ENCODE measurements at regions not wholly inside any gene's neighbourhood (a gene's known extent, or its start where the extent isn't known, plus 50 kb on each side); places are given as distances from the start of the nearest gene placed in this dataset.

DNA sequence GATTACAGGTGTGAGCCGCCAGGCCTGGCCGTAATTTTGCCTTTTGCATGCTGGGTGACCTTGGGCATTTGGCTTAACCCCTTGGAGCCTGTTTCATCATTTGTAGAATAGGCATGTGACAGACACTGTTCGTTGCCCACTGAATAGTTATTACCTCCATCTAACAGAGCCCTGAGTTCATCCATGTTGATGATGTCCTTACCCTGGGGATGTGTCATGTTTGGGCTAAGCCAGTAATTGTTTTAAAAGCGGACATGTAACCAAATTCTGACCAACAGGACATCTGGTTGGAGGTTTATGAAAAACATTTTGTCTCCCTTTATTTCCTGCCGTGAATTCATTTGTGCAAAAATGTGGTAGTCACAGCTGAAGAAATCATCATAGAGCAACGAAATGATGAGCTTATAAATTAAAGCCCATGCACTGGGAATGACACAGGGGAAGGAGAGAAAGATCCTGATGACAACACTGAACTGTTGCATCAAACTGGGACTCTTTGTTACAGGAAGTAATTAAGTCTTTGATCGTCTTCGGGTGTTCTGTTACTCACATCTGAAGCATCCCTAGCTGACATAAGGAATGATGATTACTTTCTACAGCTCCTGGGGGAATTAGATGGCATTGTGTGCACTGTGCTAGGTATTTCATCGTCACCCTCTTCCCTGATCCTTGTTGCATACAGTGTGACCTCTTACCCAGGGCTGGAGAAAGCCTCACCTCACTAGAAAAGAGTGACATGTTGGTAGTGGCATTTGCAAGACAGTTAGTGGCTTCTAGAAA, 117.8 kb downstream of the FGF18 start:
- in situ Hi-C loops (cut with HindIII; ENCODE audit: extremely low pct_ligation_motif_present, low pct_unique_long_range_greater_than_20kb): no loop called here
- no peak overlapping the region for H3K9ac ChIP-seq (ENCODE audit: insufficient read depth, low read depth, low read length)
- ChIA-PET POLR2A (no interaction called here), CTCF (ENCODE audit: low intra/inter-chr PET ratio, low total read pairs) (no interaction called here)
- ATAC-seq (no peak), FAIRE-seq (no peak), DNase-seq (ENCODE audit: low spot score) (no peak)
- H4K20me1 ChIP-seq (ENCODE audit: insufficient read depth, low read length): no peaks in the 10 kb centered on the region
- H3K27ac ChIP-seq (ENCODE audit: extremely low read length, insufficient read depth, low read length): no peak overlapping the region
- BruUV-seq (replicated peaks): no TSS peak
- H3K4me2 ChIP-seq (ENCODE audit: low read depth, low read length): no peak overlapping the region
- H3K36me3 ChIP-seq (replicated peaks in 1 of 2; ENCODE audit: control insufficient read depth in 1 of 2, insufficient read depth in 2 of 2, low read length in 2 of 2): no peaks in the 10 kb centered on the region
- H3K4me3 ChIP-seq (replicated peaks in 1 of 3; ENCODE audit: insufficient read depth in 1 of 3, low read depth in 2 of 3, low read length in 3 of 3): no peak overlapping the region
- no peaks in the 10 kb centered on the region for H3K9me3 ChIP-seq (ENCODE audit: low read length)
- H2AFZ ChIP-seq (ENCODE audit: low read length): no peak overlapping the region
- TF ChIP-seq U2AF2 (IDR thresholded peaks at IDR 0.05; ENCODE audit: low read depth, low read length) (no peak), ARNTL (CRISPR knock-in tag; IDR thresholded peaks at IDR 0.05) (no peak), SNAI1 (CRISPR knock-in tag; IDR thresholded peaks at IDR 0.05; ENCODE audit: borderline replicate concordance) (no peak), ZNF264 (CRISPR knock-in tag; IDR thresholded peaks at IDR 0.05) (no peak)
- TF ChIP-seq, protein P1, sequence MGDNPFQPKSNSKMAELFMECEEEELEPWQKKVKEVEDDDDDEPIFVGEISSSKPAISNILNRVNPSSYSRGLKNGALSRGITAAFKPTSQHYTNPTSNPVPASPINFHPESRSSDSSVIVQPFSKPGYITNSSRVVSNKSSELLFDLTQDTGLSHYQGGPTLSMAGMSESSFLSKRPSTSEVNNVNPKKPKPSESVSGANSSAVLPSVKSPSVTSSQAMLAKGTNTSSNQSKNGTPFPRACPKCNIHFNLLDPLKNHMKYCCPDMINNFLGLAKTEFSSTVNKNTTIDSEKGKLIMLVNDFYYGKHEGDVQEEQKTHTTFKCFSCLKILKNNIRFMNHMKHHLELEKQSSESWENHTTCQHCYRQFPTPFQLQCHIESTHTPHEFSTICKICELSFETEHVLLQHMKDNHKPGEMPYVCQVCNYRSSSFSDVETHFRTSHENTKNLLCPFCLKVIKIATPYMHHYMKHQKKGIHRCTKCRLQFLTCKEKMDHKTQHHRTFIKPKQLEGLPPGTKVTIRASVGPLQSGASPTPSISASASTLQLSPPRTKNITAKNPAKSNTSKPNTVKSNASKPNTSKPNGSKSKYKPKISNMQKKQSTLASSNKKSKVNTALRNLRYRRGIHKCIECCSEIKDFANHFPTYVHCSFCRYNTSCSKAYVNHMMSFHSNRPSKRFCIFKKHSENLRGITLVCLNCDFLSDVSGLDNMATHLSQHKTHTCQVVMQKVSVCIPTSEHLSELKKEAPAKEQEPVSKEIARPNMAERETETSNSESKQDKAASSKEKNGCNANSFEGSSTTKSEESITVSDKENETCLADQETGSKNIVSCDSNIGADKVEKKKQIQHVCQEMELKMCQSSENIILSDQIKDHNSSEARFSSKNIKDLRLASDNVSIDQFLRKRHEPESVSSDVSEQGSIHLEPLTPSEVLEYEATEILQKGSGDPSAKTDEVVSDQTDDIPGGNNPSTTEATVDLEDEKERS (CRISPR knock-in tag; IDR thresholded peaks at IDR 0.05): no peak
- TF ChIP-seq, protein P2, sequence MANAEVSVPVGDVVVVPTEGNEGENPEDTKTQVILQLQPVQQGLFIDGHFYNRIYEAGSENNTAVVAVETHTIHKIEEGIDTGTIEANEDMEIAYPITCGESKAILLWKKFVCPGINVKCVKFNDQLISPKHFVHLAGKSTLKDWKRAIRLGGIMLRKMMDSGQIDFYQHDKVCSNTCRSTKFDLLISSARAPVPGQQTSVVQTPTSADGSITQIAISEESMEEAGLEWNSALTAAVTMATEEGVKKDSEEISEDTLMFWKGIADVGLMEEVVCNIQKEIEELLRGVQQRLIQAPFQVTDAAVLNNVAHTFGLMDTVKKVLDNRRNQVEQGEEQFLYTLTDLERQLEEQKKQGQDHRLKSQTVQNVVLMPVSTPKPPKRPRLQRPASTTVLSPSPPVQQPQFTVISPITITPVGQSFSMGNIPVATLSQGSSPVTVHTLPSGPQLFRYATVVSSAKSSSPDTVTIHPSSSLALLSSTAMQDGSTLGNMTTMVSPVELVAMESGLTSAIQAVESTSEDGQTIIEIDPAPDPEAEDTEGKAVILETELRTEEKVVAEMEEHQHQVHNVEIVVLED (CRISPR knock-in tag; IDR thresholded peaks at IDR 0.05; ENCODE audit: borderline replicate concordance): no peak
- TF ChIP-seq, protein P3, sequence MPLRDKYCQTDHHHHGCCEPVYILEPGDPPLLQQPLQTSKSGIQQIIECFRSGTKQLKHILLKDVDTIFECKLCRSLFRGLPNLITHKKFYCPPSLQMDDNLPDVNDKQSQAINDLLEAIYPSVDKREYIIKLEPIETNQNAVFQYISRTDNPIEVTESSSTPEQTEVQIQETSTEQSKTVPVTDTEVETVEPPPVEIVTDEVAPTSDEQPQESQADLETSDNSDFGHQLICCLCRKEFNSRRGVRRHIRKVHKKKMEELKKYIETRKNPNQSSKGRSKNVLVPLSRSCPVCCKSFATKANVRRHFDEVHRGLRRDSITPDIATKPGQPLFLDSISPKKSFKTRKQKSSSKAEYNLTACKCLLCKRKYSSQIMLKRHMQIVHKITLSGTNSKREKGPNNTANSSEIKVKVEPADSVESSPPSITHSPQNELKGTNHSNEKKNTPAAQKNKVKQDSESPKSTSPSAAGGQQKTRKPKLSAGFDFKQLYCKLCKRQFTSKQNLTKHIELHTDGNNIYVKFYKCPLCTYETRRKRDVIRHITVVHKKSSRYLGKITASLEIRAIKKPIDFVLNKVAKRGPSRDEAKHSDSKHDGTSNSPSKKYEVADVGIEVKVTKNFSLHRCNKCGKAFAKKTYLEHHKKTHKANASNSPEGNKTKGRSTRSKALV (CRISPR knock-in tag; IDR thresholded peaks at IDR 0.05): no peak
- TF ChIP-seq, protein P4, sequence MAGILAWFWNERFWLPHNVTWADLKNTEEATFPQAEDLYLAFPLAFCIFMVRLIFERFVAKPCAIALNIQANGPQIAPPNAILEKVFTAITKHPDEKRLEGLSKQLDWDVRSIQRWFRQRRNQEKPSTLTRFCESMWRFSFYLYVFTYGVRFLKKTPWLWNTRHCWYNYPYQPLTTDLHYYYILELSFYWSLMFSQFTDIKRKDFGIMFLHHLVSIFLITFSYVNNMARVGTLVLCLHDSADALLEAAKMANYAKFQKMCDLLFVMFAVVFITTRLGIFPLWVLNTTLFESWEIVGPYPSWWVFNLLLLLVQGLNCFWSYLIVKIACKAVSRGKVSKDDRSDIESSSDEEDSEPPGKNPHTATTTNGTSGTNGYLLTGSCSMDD (CRISPR knock-in tag; IDR thresholded peaks at IDR 0.05): no peak
- peaks cover 0 to 24% of the 10 kb centered on the region in 2 experiments; a peak in 1 of 5 replicates for H3K27me3 ChIP-seq (ENCODE audit: control insufficient read depth in 1 of 2, insufficient read depth in 2 of 2, low read length in 2 of 2)
- H3K4me1 ChIP-seq (ENCODE audit: insufficient read depth, low read length): no peaks in the 10 kb centered on the region
- intact Hi-C loops (cut with micrococcal nuclease; ENCODE audit: unreplicated experiment): no loop called here
- H3K79me2 ChIP-seq (ENCODE audit: insufficient read depth, low read length): no peaks in the 10 kb centered on the region
- 12% methylated on average over 8 of the region's 9 CpGs for WGBS (ENCODE audit: low lambda C conversion rate)

Measured in HepG2 (cell line).